BLaER1 (cell line): ENCODE measurements at regions not wholly inside any gene's neighbourhood (a gene's known extent, or its start where the extent isn't known, plus 50 kb on each side); places are given as distances from the start of the nearest gene placed in this dataset.

Source experiments
- H3K27ac ChIP-seq: shearing (Covaris generic); formaldehyde crosslinking; 2 replicates; pipeline ENCODE4 v1.8.1; 2022
- H3K27me3 ChIP-seq: shearing (Covaris generic); formaldehyde crosslinking; 2 replicates; pipeline ENCODE4 v1.8.1; 2022
- H3K36me3 ChIP-seq: shearing (Covaris generic); formaldehyde crosslinking; 2 replicates; pipeline ENCODE4 v1.8.1; 2022
- H3K4me1 ChIP-seq: shearing (Covaris generic); formaldehyde crosslinking; 2 replicates; pipeline ENCODE4 v1.8.1; 2022
- H3K4me2 ChIP-seq: shearing (Covaris generic); formaldehyde crosslinking; 2 replicates; pipeline ENCODE4 v1.8.1; 2022
- H3K4me3 ChIP-seq: shearing (Covaris generic); formaldehyde crosslinking; 2 replicates; pipeline ENCODE4 v1.8.1; 2022
- H3K9ac ChIP-seq: shearing (Covaris generic); formaldehyde crosslinking; 2 replicates; pipeline ENCODE4 v1.8.1; 2022
- H3K9me3 ChIP-seq: shearing (Covaris generic); formaldehyde crosslinking; 2 replicates; pipeline ENCODE4 v1.8.1; 2022
- H4K20me1 ChIP-seq: shearing (Covaris generic); formaldehyde crosslinking; 2 replicates; pipeline ENCODE4 v1.8.1; 2022
- Cebpa-rat ChIP-seq: shearing (Covaris generic); IDR thresholded peaks from 2 replicates; pipeline ENCODE4 v1.8.1; 2022

- TF ChIP-seq Cebpa-rat = no peak
- no peaks in the 10 kb centered on the region for H3K36me3 ChIP-seq
- H3K4me2 ChIP-seq = no peak overlapping the region
- no peak overlapping the region for H3K27ac ChIP-seq
- no peaks in the 10 kb centered on the region for H3K4me1 ChIP-seq
- H3K9me3 ChIP-seq = no peaks in the 10 kb centered on the region
- H4K20me1 ChIP-seq = no peaks in the 10 kb centered on the region
- H3K4me3 ChIP-seq = no peak overlapping the region
- H3K9ac ChIP-seq = no peak overlapping the region
- H3K27me3 ChIP-seq = no peaks in the 10 kb centered on the region
Measured at GRCh38 chr6:121499666-121500065, 64.2 kb downstream of the GJA1 start.

- Histone ChIP-seq H3K9me3 (no peaks in the 10 kb centered on the region), H3K36me3 (no peaks in the 10 kb centered on the region), H3K4me1 (no peaks in the 10 kb centered on the region), H3K27me3 (no peaks in the 10 kb centered on the region), H3K4me2 (no peak overlapping the region), H3K9ac (no peak overlapping the region), H4K20me1 (no peaks in the 10 kb centered on the region), H3K27ac (no peak overlapping the region), H3K4me3 (no peak overlapping the region)
- no peak for TF ChIP-seq Cebpa-rat
Measured at GRCh38 chr6:121503589-121503991, 68.1 kb downstream of the GJA1 start.

DNA sequence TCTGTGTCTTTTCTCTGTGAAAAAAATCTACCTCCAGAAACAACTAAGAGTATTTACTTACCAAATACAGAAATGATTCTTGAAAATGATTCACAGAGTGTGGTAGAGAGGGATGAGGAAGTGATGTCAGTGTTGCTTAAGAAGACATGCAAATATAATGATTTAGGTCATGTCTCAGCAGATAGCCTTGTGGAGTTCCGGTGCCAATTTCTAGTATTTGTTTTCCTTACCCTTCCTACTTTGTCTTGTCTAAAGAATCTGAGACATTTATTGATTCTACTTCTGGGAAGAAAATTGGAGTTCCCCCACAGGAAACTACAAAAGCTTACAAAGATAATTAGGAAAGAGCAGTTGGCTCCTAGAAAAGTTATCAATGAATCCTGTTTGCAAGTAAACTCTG is 68.8 kb downstream of the GJA1 start:
- H3K27ac ChIP-seq = no peak overlapping the region
- TF ChIP-seq Cebpa-rat = no peak
- H3K9me3 ChIP-seq = no peaks in the 10 kb centered on the region
- no peaks in the 10 kb centered on the region for H3K36me3 ChIP-seq
- H3K4me2 ChIP-seq = no peak overlapping the region
- no peak overlapping the region for H3K9ac ChIP-seq
- no peaks in the 10 kb centered on the region for H3K27me3 ChIP-seq
- H4K20me1 ChIP-seq = no peaks in the 10 kb centered on the region
- H3K4me1 ChIP-seq = no peaks in the 10 kb centered on the region
- no peak overlapping the region for H3K4me3 ChIP-seq

DNA sequence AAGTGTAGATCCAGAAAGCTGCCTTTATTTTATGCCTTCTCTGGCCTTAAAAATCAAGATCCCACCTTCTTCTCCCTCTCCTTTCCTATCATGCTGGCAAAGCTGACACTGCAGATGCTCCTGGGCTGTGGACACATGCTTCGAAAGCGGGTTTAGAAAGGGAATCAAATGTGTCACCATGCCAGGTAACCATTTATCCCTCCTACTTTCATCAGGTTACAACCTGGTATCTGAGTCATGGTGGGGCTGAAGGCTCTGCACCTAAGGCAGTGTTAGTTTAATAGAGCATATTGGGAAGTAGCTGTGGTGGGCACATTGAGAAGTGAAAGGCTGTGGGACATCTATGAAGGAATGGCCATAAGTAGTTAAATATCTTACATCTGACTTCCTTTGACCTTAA is 69.8 kb downstream of the GJA1 start:
- Histone ChIP-seq H3K9ac (no peak overlapping the region), H3K27me3 (no peaks in the 10 kb centered on the region), H3K4me1 (no peaks in the 10 kb centered on the region), H4K20me1 (no peaks in the 10 kb centered on the region), H3K9me3 (no peaks in the 10 kb centered on the region), H3K36me3 (no peaks in the 10 kb centered on the region), H3K4me2 (no peak overlapping the region), H3K27ac (no peak overlapping the region), H3K4me3 (no peak overlapping the region)
- TF ChIP-seq Cebpa-rat = no peak

GRCh38 chr6:121506761-121507754 is 71.6 kb downstream of the GJA1 start:
- Histone ChIP-seq H3K4me1 (no peaks in the 10 kb centered on the region), H3K27ac (no peak overlapping the region), H3K27me3 (no peaks in the 10 kb centered on the region), H3K4me2 (no peak overlapping the region), H3K4me3 (no peak overlapping the region), H3K9ac (no peak overlapping the region), H3K9me3 (no peaks in the 10 kb centered on the region), H3K36me3 (no peaks in the 10 kb centered on the region), H4K20me1 (no peaks in the 10 kb centered on the region)
- TF ChIP-seq Cebpa-rat = no peak

DNA sequence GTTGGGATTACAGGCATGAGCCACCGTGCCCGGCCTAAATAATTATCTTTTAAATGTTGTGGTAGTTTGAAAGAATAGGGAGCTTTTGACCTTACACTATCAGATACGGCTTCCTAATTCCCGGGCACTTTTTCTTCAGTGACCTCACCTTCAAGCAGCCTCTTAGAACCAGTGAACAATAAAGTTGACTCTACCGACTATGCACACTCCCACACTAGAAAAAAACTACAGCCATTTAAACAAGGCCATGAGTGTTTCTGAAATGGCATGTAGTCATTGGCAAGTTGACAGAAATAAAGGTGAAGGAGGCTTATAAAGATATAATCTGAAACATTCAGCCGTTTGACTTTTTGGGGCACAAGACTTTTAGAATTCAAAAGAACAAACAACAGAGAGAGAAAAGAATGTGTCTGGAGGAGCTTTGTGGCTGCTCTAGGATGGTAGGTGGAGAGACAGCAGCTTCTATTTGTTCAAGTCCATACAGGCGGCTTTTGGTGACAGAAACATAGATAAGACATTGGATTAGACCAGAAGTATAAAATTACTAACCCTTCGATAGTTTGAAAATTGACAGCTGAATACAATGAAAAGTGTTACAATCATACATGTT is 75.2 kb downstream of the GJA1 start:
- no peaks in the 10 kb centered on the region for H3K27me3 ChIP-seq

GRCh38 chr6:121515630-121516265 is 80.3 kb downstream of the GJA1 start:
- H3K27me3 ChIP-seq = no peaks in the 10 kb centered on the region
- no peaks in the 10 kb centered on the region for H3K36me3 ChIP-seq
- no peak overlapping the region for H3K4me3 ChIP-seq
- H3K9me3 ChIP-seq = no peaks in the 10 kb centered on the region
- H4K20me1 ChIP-seq = no peaks in the 10 kb centered on the region
- no peak for TF ChIP-seq Cebpa-rat
- H3K27ac ChIP-seq = no peak overlapping the region
- no peak overlapping the region for H3K9ac ChIP-seq
- no peaks in the 10 kb centered on the region for H3K4me1 ChIP-seq
- no peak overlapping the region for H3K4me2 ChIP-seq

More for the DNA sequence above, 75.2 kb downstream of the GJA1 start:
- no peaks in the 10 kb centered on the region for H4K20me1 ChIP-seq
- H3K27ac ChIP-seq = no peak overlapping the region
- H3K4me2 ChIP-seq = no peak overlapping the region
- H3K4me1 ChIP-seq = no peaks in the 10 kb centered on the region
- no peak overlapping the region for H3K9ac ChIP-seq
- H3K9me3 ChIP-seq = no peaks in the 10 kb centered on the region
- no peak overlapping the region for H3K4me3 ChIP-seq
- no peak for TF ChIP-seq Cebpa-rat
- no peaks in the 10 kb centered on the region for H3K36me3 ChIP-seq

DNA sequence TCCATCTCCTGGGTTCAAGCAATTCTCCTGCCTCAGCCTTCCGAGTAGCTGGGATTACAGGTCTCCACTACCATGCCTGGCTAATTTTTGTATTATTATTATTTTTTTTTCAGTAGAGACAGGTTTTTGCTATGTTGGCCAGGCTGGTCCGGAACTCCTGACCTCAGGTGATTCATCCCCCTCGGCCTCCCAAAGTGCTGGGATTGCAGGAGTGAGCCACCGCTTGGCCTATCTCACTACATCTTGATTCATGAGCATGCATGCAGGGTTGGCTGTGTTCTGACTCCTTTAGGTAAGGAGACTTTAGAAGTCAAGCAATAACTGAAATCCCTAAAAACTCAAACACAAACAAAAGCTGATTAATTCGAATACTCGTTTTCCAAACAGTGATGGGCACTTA is 80.9 kb downstream of the GJA1 start:
- Histone ChIP-seq H3K4me3 (no peak overlapping the region), H3K4me2 (no peak overlapping the region), H4K20me1 (no peaks in the 10 kb centered on the region), H3K4me1 (no peaks in the 10 kb centered on the region), H3K27ac (no peak overlapping the region), H3K9ac (no peak overlapping the region), H3K27me3 (no peaks in the 10 kb centered on the region), H3K36me3 (no peaks in the 10 kb centered on the region), H3K9me3 (no peaks in the 10 kb centered on the region)
- TF ChIP-seq Cebpa-rat = no peak

DNA sequence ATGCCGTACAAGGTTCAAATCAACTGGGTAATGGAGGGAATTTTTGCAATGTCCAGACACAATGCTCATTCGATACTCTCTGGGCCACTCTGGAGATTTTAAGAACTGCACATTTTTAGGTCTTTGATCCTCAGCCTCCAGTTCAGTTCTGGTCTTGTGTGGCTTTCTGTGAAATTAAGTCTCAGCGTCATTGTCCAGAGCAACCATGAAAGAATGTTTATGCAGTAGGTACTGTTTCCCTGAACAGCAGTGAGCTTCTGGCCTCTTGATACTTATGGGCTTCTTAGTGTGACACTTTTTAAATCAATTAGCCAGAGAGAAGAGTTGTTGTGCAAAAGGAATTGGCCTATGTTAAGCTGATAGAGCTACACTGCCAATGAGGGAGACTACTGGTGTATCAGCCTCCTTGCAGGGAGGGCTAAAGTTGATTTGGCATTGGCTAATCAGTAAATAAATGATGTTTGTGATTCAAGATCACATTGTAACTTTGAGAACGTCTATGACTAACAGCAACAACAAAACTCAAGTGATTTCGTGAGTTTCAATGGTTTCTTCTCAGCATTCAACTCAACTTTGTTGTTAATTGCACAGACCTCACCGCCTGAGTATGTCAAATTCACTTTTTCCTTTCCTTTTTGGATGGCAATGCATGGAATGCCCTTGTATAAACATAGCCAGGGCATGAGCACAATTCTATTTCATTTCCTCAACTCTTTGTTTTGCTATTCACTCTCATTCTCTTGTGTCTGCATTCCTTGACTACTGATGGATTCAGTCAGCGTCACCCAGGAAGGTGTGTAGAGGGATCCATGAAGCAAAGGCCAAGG is 85.1 kb downstream of the GJA1 start:
- no peak for TF ChIP-seq Cebpa-rat
- Histone ChIP-seq H3K4me2 (no peak overlapping the region), H3K9me3 (no peaks in the 10 kb centered on the region), H3K27me3 (no peaks in the 10 kb centered on the region), H3K36me3 (no peaks in the 10 kb centered on the region), H3K4me3 (no peak overlapping the region), H3K4me1 (no peaks in the 10 kb centered on the region), H4K20me1 (no peaks in the 10 kb centered on the region), H3K9ac (no peak overlapping the region), H3K27ac (no peak overlapping the region)
